ENCODE measurements at regions not wholly inside any gene's neighbourhood (a gene's known extent, or its start where the extent isn't known, plus 50 kb on each side); places are given as distances from the start of the nearest gene placed in this dataset.
A peak's percentile ranks its signal among the peaks of the same experiment; 100 is the strongest.

- TF ChIP-seq ZFX (IDR thresholded peaks at IDR 0.05), result no peak
- TF ChIP-seq, protein P1, sequence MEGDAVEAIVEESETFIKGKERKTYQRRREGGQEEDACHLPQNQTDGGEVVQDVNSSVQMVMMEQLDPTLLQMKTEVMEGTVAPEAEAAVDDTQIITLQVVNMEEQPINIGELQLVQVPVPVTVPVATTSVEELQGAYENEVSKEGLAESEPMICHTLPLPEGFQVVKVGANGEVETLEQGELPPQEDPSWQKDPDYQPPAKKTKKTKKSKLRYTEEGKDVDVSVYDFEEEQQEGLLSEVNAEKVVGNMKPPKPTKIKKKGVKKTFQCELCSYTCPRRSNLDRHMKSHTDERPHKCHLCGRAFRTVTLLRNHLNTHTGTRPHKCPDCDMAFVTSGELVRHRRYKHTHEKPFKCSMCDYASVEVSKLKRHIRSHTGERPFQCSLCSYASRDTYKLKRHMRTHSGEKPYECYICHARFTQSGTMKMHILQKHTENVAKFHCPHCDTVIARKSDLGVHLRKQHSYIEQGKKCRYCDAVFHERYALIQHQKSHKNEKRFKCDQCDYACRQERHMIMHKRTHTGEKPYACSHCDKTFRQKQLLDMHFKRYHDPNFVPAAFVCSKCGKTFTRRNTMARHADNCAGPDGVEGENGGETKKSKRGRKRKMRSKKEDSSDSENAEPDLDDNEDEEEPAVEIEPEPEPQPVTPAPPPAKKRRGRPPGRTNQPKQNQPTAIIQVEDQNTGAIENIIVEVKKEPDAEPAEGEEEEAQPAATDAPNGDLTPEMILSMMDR (conservative IDR thresholded peaks at IDR 0.05), result no peak
- H3K27ac ChIP-seq, result peak overlapping the region; percentile 55
These were observed 121.8 kb downstream of the TBC1D30 start for GRCh38 chr12:64946132-64946829.

- TF ChIP-seq, protein P1 (conservative IDR thresholded peaks at IDR 0.05), result no peak
- TF ChIP-seq ZFX (IDR thresholded peaks at IDR 0.05), result no peak
- no peak overlapping the region for H3K27ac ChIP-seq
These were observed 126.4 kb downstream of the TBC1D30 start for GRCh38 chr12:64950711-64951298.

DNA sequence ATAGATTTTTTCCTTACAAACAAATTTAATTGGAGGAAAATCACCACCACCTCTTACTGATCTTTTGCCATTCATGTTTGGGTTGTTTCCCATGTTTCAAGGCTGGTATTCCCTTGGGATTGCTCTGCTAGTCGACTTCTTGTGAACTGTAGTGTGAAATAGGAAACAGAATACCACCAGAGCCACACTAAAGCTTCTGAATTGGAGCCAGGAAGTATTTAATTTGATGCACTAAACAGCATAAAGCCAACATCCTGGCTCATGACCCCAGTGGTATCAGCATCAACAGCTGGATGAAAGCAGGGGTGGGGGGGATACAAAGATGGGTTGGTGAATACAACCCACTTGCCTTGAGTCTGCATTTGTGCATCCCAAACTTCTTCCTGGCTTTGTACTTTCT lies 127.5 kb downstream of the TBC1D30 start:
- H3K27ac ChIP-seq, result no peak overlapping the region
- TF ChIP-seq ZFX (IDR thresholded peaks at IDR 0.05), result no peak
- TF ChIP-seq, protein P1 (conservative IDR thresholded peaks at IDR 0.05), result no peak

DNA sequence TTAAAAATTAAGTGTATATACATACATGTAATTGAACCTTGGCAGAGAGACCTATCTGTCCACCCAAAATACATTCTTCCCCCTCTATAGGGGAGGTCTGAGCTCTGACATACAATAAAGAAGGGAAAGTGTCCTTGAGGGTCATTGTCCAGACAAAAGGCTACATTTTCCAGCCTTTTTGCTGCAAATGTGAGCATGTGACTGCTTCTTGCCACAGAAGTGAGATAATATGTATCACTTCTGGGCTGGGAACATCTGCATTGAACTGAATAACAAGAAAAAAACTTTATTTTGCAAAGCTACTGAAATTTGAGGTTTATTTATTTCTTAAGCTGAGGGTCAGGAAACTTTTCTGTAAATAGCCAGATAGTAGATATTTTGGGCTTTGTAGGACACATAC lies 131.3 kb downstream of the TBC1D30 start:
- TF ChIP-seq ZFX (IDR thresholded peaks at IDR 0.05), result no peak
- TF ChIP-seq, protein P1 (conservative IDR thresholded peaks at IDR 0.05), result no peak
- no peak overlapping the region for H3K27ac ChIP-seq

DNA sequence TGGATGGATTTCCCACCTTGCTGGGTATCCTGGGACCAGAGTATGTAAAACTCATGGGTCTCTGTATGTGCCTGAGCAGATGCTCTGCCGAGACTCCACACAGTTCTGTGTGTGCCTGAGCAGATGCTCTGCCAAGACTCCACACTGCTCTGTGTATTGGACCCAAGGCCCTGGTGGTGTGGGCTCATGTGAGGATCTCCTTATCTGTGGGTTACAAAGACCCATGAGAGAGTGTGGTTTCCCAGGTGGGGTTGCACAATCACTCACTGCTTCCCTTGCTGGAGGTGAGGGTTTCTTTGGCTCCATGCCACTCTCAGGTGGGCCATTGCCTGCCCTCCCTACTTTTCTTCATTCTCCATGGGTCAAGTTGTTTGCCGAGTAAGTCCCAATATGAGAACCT lies 141.5 kb downstream of the TBC1D30 start:
- no peak for TF ChIP-seq ZFX (IDR thresholded peaks at IDR 0.05)
- TF ChIP-seq, protein P1 (conservative IDR thresholded peaks at IDR 0.05), result no peak
- peak overlapping the region; percentile 53 for H3K27ac ChIP-seq

GRCh38 chr12:64968989-64969819 lies 144.8 kb downstream of the TBC1D30 start:
- no peak overlapping the region for H3K27ac ChIP-seq
- no peak for TF ChIP-seq ZFX (IDR thresholded peaks at IDR 0.05)
- TF ChIP-seq, protein P1 (conservative IDR thresholded peaks at IDR 0.05), result no peak

- no peak overlapping the region for H3K27ac ChIP-seq
- TF ChIP-seq ZFX (IDR thresholded peaks at IDR 0.05), result no peak
- TF ChIP-seq, protein P1 (conservative IDR thresholded peaks at IDR 0.05), result no peak
These were observed 145.0 kb downstream of the WIF1 start for GRCh38 chr12:64976131-64976530.
